ENCODE measurements at regions not wholly inside any gene's neighbourhood (a gene's known extent, or its start where the extent isn't known, plus 50 kb on each side); places are given as distances from the start of the nearest gene placed in this dataset.

- DNase-seq (ENCODE audit: low read depth, low spot score): no peak
- TF ChIP-seq CTCF (conservative IDR thresholded peaks at IDR 0.05): no peak
- Mint-ChIP-seq H3K4me1 (peaks cover 29% of the 10 kb centered on the region), H3K4me3 (peak overlapping the region; percentile 20), H3K27ac (ENCODE audit: unreplicated experiment) (peak overlapping the region; percentile 23), H3K27me3 (ENCODE audit: low read depth) (no peaks in the 10 kb centered on the region), H3K36me3 (ENCODE audit: low read depth) (peaks cover 13% of the 10 kb centered on the region), H3K9me3 (peaks cover 1% of the 10 kb centered on the region)
Observed at GRCh38 chr6:141313986-141314385, 818.7 kb upstream of the GJE1 start.

- H3K4me3 Mint-ChIP-seq: no peak overlapping the region
- H3K4me1 Mint-ChIP-seq: peaks cover 17% of the 10 kb centered on the region
- no peak for TF ChIP-seq CTCF (conservative IDR thresholded peaks at IDR 0.05)
- H3K27ac Mint-ChIP-seq (ENCODE audit: unreplicated experiment): no peak overlapping the region
- H3K36me3 Mint-ChIP-seq (ENCODE audit: low read depth): no peaks in the 10 kb centered on the region
- peaks cover 5% of the 10 kb centered on the region for H3K9me3 Mint-ChIP-seq
- DNase-seq (ENCODE audit: low read depth, low spot score): no peak
- no peaks in the 10 kb centered on the region for H3K27me3 Mint-ChIP-seq (ENCODE audit: low read depth)
Observed at GRCh38 chr6:141309295-141309694, 823.4 kb upstream of the GJE1 start.

DNA sequence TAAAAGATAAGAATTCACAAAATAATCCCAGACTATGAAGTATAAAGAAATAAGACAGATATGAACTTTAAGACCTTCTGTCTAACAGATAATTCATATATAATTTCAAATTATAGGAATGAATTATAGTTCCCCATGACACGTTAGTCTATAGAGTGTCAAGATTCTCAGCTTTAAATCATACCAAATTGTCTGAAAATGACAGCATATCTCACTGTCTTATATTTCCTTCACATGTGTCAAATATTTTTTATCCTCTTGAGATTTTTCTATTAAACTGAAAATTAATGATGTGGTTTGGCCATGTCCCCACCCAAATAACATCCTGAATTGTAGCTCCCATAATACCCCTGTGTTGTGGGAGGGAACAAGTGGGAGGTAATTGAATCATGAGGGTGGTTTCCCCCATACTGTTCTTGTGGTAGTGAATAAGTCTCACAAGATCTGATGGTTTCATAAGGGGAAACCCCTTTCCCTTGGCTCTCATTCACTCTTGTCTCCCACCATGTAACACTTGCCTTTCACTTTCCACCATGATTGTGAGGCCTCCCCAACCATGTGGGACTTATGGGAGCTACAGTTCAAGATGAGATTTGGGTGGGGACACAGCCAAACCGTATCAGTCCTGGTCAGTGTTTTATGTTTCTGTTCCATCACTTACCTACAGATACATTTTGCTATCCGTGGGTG, 825.3 kb upstream of the GJE1 start:
- H3K27me3 Mint-ChIP-seq (ENCODE audit: low read depth): no peaks in the 10 kb centered on the region
- H3K36me3 Mint-ChIP-seq (ENCODE audit: low read depth): no peaks in the 10 kb centered on the region
- H3K4me3 Mint-ChIP-seq: no peak overlapping the region
- DNase-seq (ENCODE audit: low read depth, low spot score): no peak
- no peak for TF ChIP-seq CTCF (conservative IDR thresholded peaks at IDR 0.05)
- H3K9me3 Mint-ChIP-seq: peaks cover 10% of the 10 kb centered on the region
- peaks cover 4% of the 10 kb centered on the region for H3K4me1 Mint-ChIP-seq
- no peak overlapping the region for H3K27ac Mint-ChIP-seq (ENCODE audit: unreplicated experiment)

DNA sequence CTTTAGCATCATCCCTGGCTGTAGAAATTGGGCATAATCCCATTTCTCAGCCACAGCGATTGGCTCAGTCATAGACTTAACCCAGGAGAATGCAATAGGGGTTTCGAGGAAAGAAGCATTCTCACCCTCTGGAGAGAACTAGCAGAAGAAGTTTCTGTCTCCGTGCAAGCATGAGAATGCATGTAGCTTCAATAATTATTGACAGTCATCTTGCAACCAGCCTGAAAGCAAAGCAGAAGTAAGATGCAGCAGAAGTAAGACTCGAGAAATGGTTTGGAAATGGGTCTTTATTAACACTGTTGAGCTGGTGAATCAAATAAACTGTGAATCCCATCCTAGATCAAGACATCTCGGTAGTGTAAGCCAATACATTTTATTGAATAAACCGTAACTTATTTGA, 828.8 kb upstream of the GJE1 start:
- H3K36me3 Mint-ChIP-seq (ENCODE audit: low read depth): no peaks in the 10 kb centered on the region
- no peak overlapping the region for H3K4me3 Mint-ChIP-seq
- peaks cover 8% of the 10 kb centered on the region for H3K9me3 Mint-ChIP-seq
- H3K27ac Mint-ChIP-seq (ENCODE audit: unreplicated experiment): no peak overlapping the region
- peaks cover 6% of the 10 kb centered on the region for H3K4me1 Mint-ChIP-seq
- no peak for TF ChIP-seq CTCF (conservative IDR thresholded peaks at IDR 0.05)
- DNase-seq (ENCODE audit: low read depth, low spot score): no peak
- H3K27me3 Mint-ChIP-seq (ENCODE audit: low read depth): no peaks in the 10 kb centered on the region

DNA sequence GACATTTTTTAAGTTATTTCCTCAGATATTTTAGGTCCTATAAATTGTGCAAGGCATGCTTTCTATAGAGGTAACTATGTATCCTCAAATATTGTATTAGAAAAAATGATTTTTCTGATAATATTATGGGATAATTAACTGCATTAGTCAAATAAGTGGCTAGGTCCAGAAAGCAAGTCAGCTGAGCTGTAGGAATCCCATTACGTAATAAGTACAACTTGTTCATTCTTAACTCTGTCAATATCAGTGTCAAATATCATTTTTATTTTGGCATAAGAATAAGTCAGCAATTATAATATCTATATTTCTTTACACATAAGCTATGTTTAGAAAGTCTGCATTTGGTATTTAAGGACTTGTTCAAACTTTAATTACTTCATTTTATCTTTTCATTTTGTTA, 830.9 kb upstream of the GJE1 start:
- no peak for TF ChIP-seq CTCF (conservative IDR thresholded peaks at IDR 0.05)
- Mint-ChIP-seq H3K27ac (ENCODE audit: unreplicated experiment) (no peak overlapping the region), H3K36me3 (ENCODE audit: low read depth) (no peaks in the 10 kb centered on the region), H3K9me3 (peaks cover 4% of the 10 kb centered on the region), H3K27me3 (ENCODE audit: low read depth) (no peaks in the 10 kb centered on the region), H3K4me1 (peaks cover 6% of the 10 kb centered on the region), H3K4me3 (no peak overlapping the region)
- no peak for DNase-seq (ENCODE audit: low read depth, low spot score)

Data from neural crest cell (in vitro differentiated cells).